Ishikawa (cell line): ENCODE measurements at regions not wholly inside any gene's neighbourhood (a gene's known extent, or its start where the extent isn't known, plus 50 kb on each side); places are given as distances from the start of the nearest gene placed in this dataset.

Experiments
- EP300 ChIP-seq: IDR thresholded peaks from 2 replicates; pipeline ENCODE4 v1.6.1; 2012; ENCODE audit warnings: borderline replicate concordance
- ZBTB7A ChIP-seq: IDR thresholded peaks from 2 replicates; pipeline ENCODE4 v1.6.1; 2012; ENCODE audit warnings: low read depth
- TF ChIP-seq, protein P1 (sequence below): IDR thresholded peaks from 2 replicates; pipeline ENCODE4 v1.6.1; 2012
- TF ChIP-seq, protein P2 (sequence below): IDR thresholded peaks from 2 replicates; pipeline ENCODE4 v1.6.1; 2012; ENCODE audit warnings: low read depth, mild to moderate bottlenecking

DNA sequence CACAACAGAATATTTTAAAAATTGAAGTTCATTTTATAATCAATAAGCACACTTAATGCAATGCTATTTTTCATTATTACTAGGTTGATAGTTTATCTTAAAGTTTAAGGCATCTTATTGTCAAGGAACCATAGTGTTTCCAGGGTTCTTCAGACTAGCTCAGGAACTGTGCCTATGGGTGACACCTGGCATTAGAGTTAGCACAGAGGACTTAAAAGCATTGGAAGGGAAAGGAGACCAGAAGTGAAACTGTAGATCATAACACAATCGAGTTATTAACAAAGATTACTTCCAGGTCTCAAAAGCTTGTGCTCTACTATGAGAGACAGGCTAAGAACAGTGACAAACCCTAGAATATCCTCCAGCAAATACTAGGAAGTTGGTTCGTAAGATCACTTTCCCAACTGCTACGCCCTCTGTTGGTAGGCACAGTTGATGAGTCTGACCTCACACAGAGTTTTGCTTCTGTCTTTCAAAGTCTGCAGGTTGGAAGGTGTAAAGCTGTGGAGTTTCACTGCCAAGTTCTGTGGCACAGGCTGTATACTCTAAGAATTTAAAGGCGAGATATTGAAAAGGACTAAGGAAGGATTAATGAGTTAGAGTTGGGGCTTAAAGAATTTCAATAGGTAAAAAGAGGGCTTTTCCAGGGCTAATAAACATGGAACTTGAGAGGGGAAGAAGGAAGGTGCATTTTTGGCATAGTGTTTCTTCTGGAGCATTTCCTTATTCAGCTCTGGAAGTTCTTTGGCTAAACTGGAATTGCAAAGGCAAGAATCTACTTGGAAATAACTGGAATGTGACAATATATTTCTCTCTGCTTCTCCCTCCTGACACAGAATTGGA is 531.3 kb upstream of the JAG1 start:
- TF ChIP-seq ZBTB7A (no peak), EP300 (no peak)
- TF ChIP-seq, protein P1, sequence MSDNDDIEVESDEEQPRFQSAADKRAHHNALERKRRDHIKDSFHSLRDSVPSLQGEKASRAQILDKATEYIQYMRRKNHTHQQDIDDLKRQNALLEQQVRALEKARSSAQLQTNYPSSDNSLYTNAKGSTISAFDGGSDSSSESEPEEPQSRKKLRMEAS, result no peak
- TF ChIP-seq, protein P2, sequence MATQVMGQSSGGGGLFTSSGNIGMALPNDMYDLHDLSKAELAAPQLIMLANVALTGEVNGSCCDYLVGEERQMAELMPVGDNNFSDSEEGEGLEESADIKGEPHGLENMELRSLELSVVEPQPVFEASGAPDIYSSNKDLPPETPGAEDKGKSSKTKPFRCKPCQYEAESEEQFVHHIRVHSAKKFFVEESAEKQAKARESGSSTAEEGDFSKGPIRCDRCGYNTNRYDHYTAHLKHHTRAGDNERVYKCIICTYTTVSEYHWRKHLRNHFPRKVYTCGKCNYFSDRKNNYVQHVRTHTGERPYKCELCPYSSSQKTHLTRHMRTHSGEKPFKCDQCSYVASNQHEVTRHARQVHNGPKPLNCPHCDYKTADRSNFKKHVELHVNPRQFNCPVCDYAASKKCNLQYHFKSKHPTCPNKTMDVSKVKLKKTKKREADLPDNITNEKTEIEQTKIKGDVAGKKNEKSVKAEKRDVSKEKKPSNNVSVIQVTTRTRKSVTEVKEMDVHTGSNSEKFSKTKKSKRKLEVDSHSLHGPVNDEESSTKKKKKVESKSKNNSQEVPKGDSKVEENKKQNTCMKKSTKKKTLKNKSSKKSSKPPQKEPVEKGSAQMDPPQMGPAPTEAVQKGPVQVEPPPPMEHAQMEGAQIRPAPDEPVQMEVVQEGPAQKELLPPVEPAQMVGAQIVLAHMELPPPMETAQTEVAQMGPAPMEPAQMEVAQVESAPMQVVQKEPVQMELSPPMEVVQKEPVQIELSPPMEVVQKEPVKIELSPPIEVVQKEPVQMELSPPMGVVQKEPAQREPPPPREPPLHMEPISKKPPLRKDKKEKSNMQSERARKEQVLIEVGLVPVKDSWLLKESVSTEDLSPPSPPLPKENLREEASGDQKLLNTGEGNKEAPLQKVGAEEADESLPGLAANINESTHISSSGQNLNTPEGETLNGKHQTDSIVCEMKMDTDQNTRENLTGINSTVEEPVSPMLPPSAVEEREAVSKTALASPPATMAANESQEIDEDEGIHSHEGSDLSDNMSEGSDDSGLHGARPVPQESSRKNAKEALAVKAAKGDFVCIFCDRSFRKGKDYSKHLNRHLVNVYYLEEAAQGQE, result no peak
